HepG2 (cell line): ENCODE measurements at regions not wholly inside any gene's neighbourhood (a gene's known extent, or its start where the extent isn't known, plus 50 kb on each side); places are given as distances from the start of the nearest gene placed in this dataset.

Source experiments
- ATAC-seq: fragments of 200-7000 bp; cut with Tn5 transposase; 3 replicates; pipeline ENCODE4 v1.9.1; 2020; ENCODE audit warnings: mild to moderate bottlenecking, moderate library complexity
- BruUV-seq: library from RNA; stranded (reverse); fragments of 400-500 nt; replicated peaks from 2 replicates; lab custom pipeline; 2021; lab: Mats Ljungman, UMichigan
- CTCF ChIA-PET: fragments of 300-600 bp; formaldehyde crosslinking; extraction: SDS; loops from one replicate; lab custom pipeline; 2021; ENCODE audit warnings: low total read pairs, inconsistent platforms, low intra/inter-chr PET ratio; lab: Yijun Ruan, JAX
- POLR2A ChIA-PET: fragments of 350-600 bp; sonication (Branson Sonifier 250); formaldehyde crosslinking; loops from one replicate; lab custom pipeline; 2020; ENCODE audit warnings: antibody characterized with exemption, inconsistent platforms; lab: Yijun Ruan, JAX
- DNase-seq: peaks from one replicate; pipeline ENCODE4 v3.0.0-alpha.2; 2015; ENCODE audit warnings: low spot score
- FAIRE-seq: peaks from 3 replicates; lab custom pipeline; 2011; peaks lifted over from hg19 to GRCh38; lab: Jason Lieb, UNC
- H2AFZ ChIP-seq: one replicate; pipeline ENCODE4 v1.6.1; 2011; ENCODE audit warnings: low read length, inconsistent platforms
- H3K27ac ChIP-seq: fragments of 300-600 bp; 3 replicates; pipeline ENCODE4 v1.8.0; 2011; ENCODE audit warnings: mixed run types, mild to moderate bottlenecking, mixed read lengths, low read length, inconsistent platforms; ENCODE audit not compliant: insufficient read depth; ENCODE audit errors: extremely low read length
- H3K27me3 ChIP-seq, 2 experiments: fragments of 200-600 bp in 1 of 2; 2 replicates in 1 of 2; 3 replicates in 1 of 2; pipeline versions ENCODE4 v1.6.0 to v1.8.0; 2011; ENCODE audit warnings: low read length in 2 of 2, mild to moderate bottlenecking in 2 of 2, moderate library complexity in 2 of 2, inconsistent platforms in 1 of 2; ENCODE audit not compliant: insufficient read depth in 2 of 2, control insufficient read depth in 1 of 2
- H3K36me3 ChIP-seq, 2 experiments: fragments of 200-600 bp in 1 of 2; replicated peaks in 1 of 2; 2 replicates in 1 of 2; 3 replicates in 1 of 2; pipeline versions ENCODE4 v1.5.1 to v1.8.0; 2011; ENCODE audit warnings: low read length in 2 of 2, inconsistent platforms in 1 of 2; ENCODE audit not compliant: insufficient read depth in 2 of 2, control insufficient read depth in 1 of 2
- H3K4me1 ChIP-seq: 2 replicates; pipeline ENCODE4 v1.5.1; 2012; ENCODE audit warnings: low read length, inconsistent platforms; ENCODE audit not compliant: insufficient read depth
- H3K4me2 ChIP-seq: 2 replicates; pipeline ENCODE4 v1.6.0; 2011; ENCODE audit warnings: low read depth, low read length, inconsistent platforms
- H3K4me3 ChIP-seq, 3 experiments: fragments of 200-600 bp in 1 of 3; sonication (generic), shearing (Covaris generic) in 1 of 3; replicated peaks in 1 of 3; 2 replicates each; pipeline ENCODE4 v1.5.1; 2011 to 2016; ENCODE audit warnings: low read length in 3 of 3, inconsistent platforms in 2 of 3, low read depth in 2 of 3, mild to moderate bottlenecking in 2 of 3, control low read depth in 1 of 3, mixed read lengths in 1 of 3; ENCODE audit not compliant: insufficient read depth in 1 of 3
- H3K79me2 ChIP-seq: one replicate; pipeline ENCODE4 v1.6.1; 2011; ENCODE audit warnings: low read length, inconsistent platforms; ENCODE audit not compliant: insufficient read depth
- H3K9ac ChIP-seq: 2 replicates; pipeline ENCODE4 v1.6.0; 2011; ENCODE audit warnings: mild to moderate bottlenecking, low read depth, low read length, inconsistent platforms; ENCODE audit not compliant: insufficient read depth
- H3K9me3 ChIP-seq: 2 replicates; pipeline ENCODE4 v1.5.1; 2012; ENCODE audit warnings: mild to moderate bottlenecking, low read length
- H4K20me1 ChIP-seq: 2 replicates; pipeline ENCODE4 v1.6.0; 2011; ENCODE audit warnings: inconsistent platforms, mild to moderate bottlenecking, low read length, moderate library complexity; ENCODE audit not compliant: insufficient read depth
- E2F5 ChIP-seq: sonication (generic); formaldehyde crosslinking; conservative IDR thresholded peaks from 2 replicates; pipeline ENCODE4 v1.4.0; 2020; ENCODE audit warnings: missing genetic modification reagents
- SAP130 ChIP-seq: IDR thresholded peaks from 2 replicates; pipeline ENCODE4 v1.6.1; 2016; ENCODE audit warnings: low read depth
- SP1 ChIP-seq, 2 experiments: fragments of 450-650 bp in 1 of 2; sonication (generic) in 1 of 2; formaldehyde crosslinking in 1 of 2; IDR thresholded peaks; 2 replicates each; pipeline versions ENCODE4 v1.4.0 to v1.6.1; 2016 to 2020; ENCODE audit warnings: missing genetic modification reagents in 1 of 2
- STAT6 ChIP-seq: sonication (generic); formaldehyde crosslinking; IDR thresholded peaks from 2 replicates; pipeline ENCODE4 v1.4.0; 2020; ENCODE audit warnings: missing genetic modification reagents, mild to moderate bottlenecking, borderline replicate concordance
- ZNF382 ChIP-seq: sonication (generic); formaldehyde crosslinking; IDR thresholded peaks from 2 replicates; pipeline ENCODE4 v1.5.0; 2020; ENCODE audit warnings: missing genetic modification reagents, mild to moderate bottlenecking, borderline replicate concordance
- ZNF446 ChIP-seq: sonication (generic); formaldehyde crosslinking; IDR thresholded peaks from 2 replicates; pipeline ENCODE4 v1.5.0; 2020; ENCODE audit warnings: mild to moderate bottlenecking, missing genetic modification reagents
- WGBS: methylation state at CpG from one replicate; pipeline ENCODE4 v1.1.6; 2017; ENCODE audit warnings: low lambda C conversion rate; 5-methylcytosine and 5-hydroxymethylcytosine counted together
- in situ Hi-C: cut with HindIII; loops from 2 replicates; pipeline ENCODE4 v1.10.0; 2017; ENCODE audit warnings: low pct_unique_long_range_greater_than_20kb; ENCODE audit not compliant: extremely low pct_ligation_motif_present
- intact Hi-C: fragments of 100-400 bp; cut with micrococcal nuclease; formaldehyde crosslinking; loops from one replicate; pipeline ENCODE4 v1.10.0; 2022; ENCODE audit not compliant: unreplicated experiment
- TF ChIP-seq, protein P1 (sequence below): IDR thresholded peaks from 2 replicates; pipeline ENCODE4 v1.6.1; 2016; ENCODE audit warnings: control low read depth
- TF ChIP-seq, protein P2 (sequence below): sonication (generic); formaldehyde crosslinking; IDR thresholded peaks from 2 replicates; pipeline ENCODE4 v1.5.0; 2020; ENCODE audit warnings: mild to moderate bottlenecking, missing genetic modification reagents
- TF ChIP-seq, protein P3 (sequence below): IDR thresholded peaks from 2 replicates; pipeline ENCODE4 v1.4.0; 2020; ENCODE audit warnings: mild to moderate bottlenecking, missing genetic modification reagents
- TF ChIP-seq, protein P4 (sequence below): IDR thresholded peaks from 2 replicates; pipeline ENCODE4 v1.6.1; 2016; ENCODE audit warnings: missing biosample characterization, missing genetic modification reagents, low read depth

GRCh38 chr6:37551867-37552266 lies 52.2 kb upstream of the CCDC167 start:
- BruUV-seq: no TSS peak
- POLR2A ChIA-PET: no interaction called here
- in situ Hi-C loops: no loop called here
- no peaks in the 10 kb centered on the region for H3K9me3 ChIP-seq
- H3K27me3 ChIP-seq: peaks cover 9 to 70% of the 10 kb centered on the region in 2 experiments
- FAIRE-seq: no peak
- no peaks in the 10 kb centered on the region for H3K36me3 ChIP-seq
- intact Hi-C loops: no loop called here
- no peak for DNase-seq
- H3K9ac ChIP-seq: no peak overlapping the region
- no peak overlapping the region for H3K4me2 ChIP-seq
- no peaks in the 10 kb centered on the region for H3K79me2 ChIP-seq
- no peaks in the 10 kb centered on the region for H3K4me1 ChIP-seq
- CTCF ChIA-PET: no interaction called here
- 57% methylated on average over 10 of the region's 10 CpGs for WGBS
- no peak overlapping the region for H3K4me3 ChIP-seq
- ATAC-seq: no peak
- no peak overlapping the region for H2AFZ ChIP-seq
- no peaks in the 10 kb centered on the region for H4K20me1 ChIP-seq
- H3K27ac ChIP-seq: no peak overlapping the region
- no peak for TF ChIP-seq SP1 (IDR thresholded peaks at IDR 0.05)
- TF ChIP-seq SP1 (CRISPR knock-in tag; IDR thresholded peaks at IDR 0.05): no peak
- TF ChIP-seq, protein P1, sequence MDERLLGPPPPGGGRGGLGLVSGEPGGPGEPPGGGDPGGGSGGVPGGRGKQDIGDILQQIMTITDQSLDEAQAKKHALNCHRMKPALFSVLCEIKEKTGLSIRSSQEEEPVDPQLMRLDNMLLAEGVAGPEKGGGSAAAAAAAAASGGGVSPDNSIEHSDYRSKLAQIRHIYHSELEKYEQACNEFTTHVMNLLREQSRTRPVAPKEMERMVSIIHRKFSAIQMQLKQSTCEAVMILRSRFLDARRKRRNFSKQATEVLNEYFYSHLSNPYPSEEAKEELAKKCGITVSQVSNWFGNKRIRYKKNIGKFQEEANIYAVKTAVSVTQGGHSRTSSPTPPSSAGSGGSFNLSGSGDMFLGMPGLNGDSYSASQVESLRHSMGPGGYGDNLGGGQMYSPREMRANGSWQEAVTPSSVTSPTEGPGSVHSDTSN: no peak
- TF ChIP-seq SAP130 (CRISPR knock-in tag): no peak
- TF ChIP-seq, protein P2, sequence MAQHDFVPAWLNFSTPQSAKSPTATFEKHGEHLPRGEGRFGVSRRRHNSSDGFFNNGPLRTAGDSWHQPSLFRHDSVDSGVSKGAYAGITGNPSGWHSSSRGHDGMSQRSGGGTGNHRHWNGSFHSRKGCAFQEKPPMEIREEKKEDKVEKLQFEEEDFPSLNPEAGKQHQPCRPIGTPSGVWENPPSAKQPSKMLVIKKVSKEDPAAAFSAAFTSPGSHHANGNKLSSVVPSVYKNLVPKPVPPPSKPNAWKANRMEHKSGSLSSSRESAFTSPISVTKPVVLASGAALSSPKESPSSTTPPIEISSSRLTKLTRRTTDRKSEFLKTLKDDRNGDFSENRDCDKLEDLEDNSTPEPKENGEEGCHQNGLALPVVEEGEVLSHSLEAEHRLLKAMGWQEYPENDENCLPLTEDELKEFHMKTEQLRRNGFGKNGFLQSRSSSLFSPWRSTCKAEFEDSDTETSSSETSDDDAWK: no peak
- no peak for TF ChIP-seq STAT6 (CRISPR knock-in tag)
- TF ChIP-seq, protein P3, sequence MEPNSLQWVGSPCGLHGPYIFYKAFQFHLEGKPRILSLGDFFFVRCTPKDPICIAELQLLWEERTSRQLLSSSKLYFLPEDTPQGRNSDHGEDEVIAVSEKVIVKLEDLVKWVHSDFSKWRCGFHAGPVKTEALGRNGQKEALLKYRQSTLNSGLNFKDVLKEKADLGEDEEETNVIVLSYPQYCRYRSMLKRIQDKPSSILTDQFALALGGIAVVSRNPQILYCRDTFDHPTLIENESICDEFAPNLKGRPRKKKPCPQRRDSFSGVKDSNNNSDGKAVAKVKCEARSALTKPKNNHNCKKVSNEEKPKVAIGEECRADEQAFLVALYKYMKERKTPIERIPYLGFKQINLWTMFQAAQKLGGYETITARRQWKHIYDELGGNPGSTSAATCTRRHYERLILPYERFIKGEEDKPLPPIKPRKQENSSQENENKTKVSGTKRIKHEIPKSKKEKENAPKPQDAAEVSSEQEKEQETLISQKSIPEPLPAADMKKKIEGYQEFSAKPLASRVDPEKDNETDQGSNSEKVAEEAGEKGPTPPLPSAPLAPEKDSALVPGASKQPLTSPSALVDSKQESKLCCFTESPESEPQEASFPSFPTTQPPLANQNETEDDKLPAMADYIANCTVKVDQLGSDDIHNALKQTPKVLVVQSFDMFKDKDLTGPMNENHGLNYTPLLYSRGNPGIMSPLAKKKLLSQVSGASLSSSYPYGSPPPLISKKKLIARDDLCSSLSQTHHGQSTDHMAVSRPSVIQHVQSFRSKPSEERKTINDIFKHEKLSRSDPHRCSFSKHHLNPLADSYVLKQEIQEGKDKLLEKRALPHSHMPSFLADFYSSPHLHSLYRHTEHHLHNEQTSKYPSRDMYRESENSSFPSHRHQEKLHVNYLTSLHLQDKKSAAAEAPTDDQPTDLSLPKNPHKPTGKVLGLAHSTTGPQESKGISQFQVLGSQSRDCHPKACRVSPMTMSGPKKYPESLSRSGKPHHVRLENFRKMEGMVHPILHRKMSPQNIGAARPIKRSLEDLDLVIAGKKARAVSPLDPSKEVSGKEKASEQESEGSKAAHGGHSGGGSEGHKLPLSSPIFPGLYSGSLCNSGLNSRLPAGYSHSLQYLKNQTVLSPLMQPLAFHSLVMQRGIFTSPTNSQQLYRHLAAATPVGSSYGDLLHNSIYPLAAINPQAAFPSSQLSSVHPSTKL (CRISPR knock-in tag): no peak
- TF ChIP-seq E2F5 (CRISPR knock-in tag): no peak
- TF ChIP-seq, protein P4, sequence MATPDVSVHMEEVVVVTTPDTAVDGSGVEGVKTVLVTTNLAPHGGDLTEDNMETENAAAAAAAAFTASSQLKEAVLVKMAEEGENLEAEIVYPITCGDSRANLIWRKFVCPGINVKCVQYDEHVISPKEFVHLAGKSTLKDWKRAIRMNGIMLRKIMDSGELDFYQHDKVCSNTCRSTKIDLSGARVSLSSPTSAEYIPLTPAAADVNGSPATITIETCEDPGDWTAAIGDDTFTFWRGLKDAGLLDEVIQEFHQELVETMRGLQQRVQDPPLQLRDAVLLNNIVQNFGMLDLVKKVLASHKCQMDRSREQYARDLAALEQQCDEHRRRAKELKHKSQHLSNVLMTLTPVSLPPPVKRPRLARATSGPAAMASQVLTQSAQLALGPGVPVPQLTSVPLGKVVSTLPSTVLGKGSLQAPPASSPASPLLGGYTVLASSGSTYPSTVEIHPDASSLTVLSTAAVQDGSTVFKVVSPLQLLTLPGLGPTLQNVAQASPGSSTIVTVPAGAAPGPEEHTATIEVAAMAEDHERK (CRISPR knock-in tag): no peak
- TF ChIP-seq ZNF382 (CRISPR knock-in tag): no peak
- no peak for TF ChIP-seq ZNF446 (CRISPR knock-in tag)
